ENCODE measurements at regions not wholly inside any gene's neighbourhood (a gene's known extent, or its start where the extent isn't known, plus 50 kb on each side); places are given as distances from the start of the nearest gene placed in this dataset.

GRCh38 chr16:85302018-85302847 is 190.0 kb upstream of the CIBAR2 start:
- Mint-ChIP-seq H3K36me3 (ENCODE audit: low read depth, unreplicated experiment) (no peaks in the 10 kb centered on the region), H3K4me1 (ENCODE audit: unreplicated experiment) (peaks cover 11% of the 10 kb centered on the region), H3K27ac (ENCODE audit: unreplicated experiment) (no peak overlapping the region), H3K9me3 (ENCODE audit: unreplicated experiment) (no peaks in the 10 kb centered on the region), H3K4me3 (ENCODE audit: unreplicated experiment) (no peak overlapping the region), H3K27me3 (ENCODE audit: unreplicated experiment) (peaks cover 4% of the 10 kb centered on the region)
- no peak for TF ChIP-seq CTCF (IDR thresholded peaks at IDR 0.05; ENCODE audit: unreplicated experiment)
- no peak for DNase-seq (ENCODE audit: low spot score)

- Mint-ChIP-seq H3K4me1 (ENCODE audit: unreplicated experiment) (peaks cover 12% of the 10 kb centered on the region), H3K27me3 (ENCODE audit: unreplicated experiment) (peaks cover 4% of the 10 kb centered on the region), H3K9me3 (ENCODE audit: unreplicated experiment) (no peaks in the 10 kb centered on the region), H3K36me3 (ENCODE audit: low read depth, unreplicated experiment) (no peaks in the 10 kb centered on the region), H3K27ac (ENCODE audit: unreplicated experiment) (no peak overlapping the region), H3K4me3 (ENCODE audit: unreplicated experiment) (no peak overlapping the region)
- no peak for DNase-seq (ENCODE audit: low spot score)
- TF ChIP-seq CTCF (IDR thresholded peaks at IDR 0.05; ENCODE audit: unreplicated experiment), result no peak
Observed at GRCh38 chr16:85302848-85303353, 190.6 kb upstream of the CIBAR2 start.

GRCh38 chr16:85303354-85303883 is 191.1 kb upstream of the CIBAR2 start:
- Mint-ChIP-seq H3K36me3 (ENCODE audit: low read depth, unreplicated experiment) (no peaks in the 10 kb centered on the region), H3K4me3 (ENCODE audit: unreplicated experiment) (no peak overlapping the region), H3K9me3 (ENCODE audit: unreplicated experiment) (no peaks in the 10 kb centered on the region), H3K4me1 (ENCODE audit: unreplicated experiment) (peaks cover 17% of the 10 kb centered on the region), H3K27ac (ENCODE audit: unreplicated experiment) (no peak overlapping the region), H3K27me3 (ENCODE audit: unreplicated experiment) (peaks cover 4% of the 10 kb centered on the region)
- peak; percentile 80 for DNase-seq (ENCODE audit: low spot score)
- TF ChIP-seq CTCF (IDR thresholded peaks at IDR 0.05; ENCODE audit: unreplicated experiment), result peak; percentile 95

- Mint-ChIP-seq H3K4me3 (ENCODE audit: unreplicated experiment) (no peak overlapping the region), H3K36me3 (ENCODE audit: low read depth, unreplicated experiment) (no peaks in the 10 kb centered on the region), H3K9me3 (ENCODE audit: unreplicated experiment) (no peaks in the 10 kb centered on the region), H3K27me3 (ENCODE audit: unreplicated experiment) (peaks cover 4% of the 10 kb centered on the region), H3K27ac (ENCODE audit: unreplicated experiment) (no peak overlapping the region), H3K4me1 (ENCODE audit: unreplicated experiment) (peaks cover 22% of the 10 kb centered on the region)
- TF ChIP-seq CTCF (IDR thresholded peaks at IDR 0.05; ENCODE audit: unreplicated experiment), result no peak
- no peak for DNase-seq (ENCODE audit: low spot score)
Observed at GRCh38 chr16:85304337-85304736, 192.1 kb upstream of the CIBAR2 start.

All from endothelial cell (in vitro differentiated cells).